Stimulated activated CD8-positive, alpha-beta memory T cell treated with anti-CD3 and anti-CD28 coated beads, Interleukin-7, amount 100 ng/mL, for 48 hours (primary cell): ENCODE measurements at regions not wholly inside any gene's neighbourhood (a gene's known extent, or its start where the extent isn't known, plus 50 kb on each side); places are given as distances from the start of the nearest gene placed in this dataset.

Source experiments
- DNase-seq, 2 donors: peaks; one replicate each; pipeline ENCODE4 v3.0.0-alpha.2; 2020; ENCODE audit warnings: low read depth in 1 of 2; ENCODE audit errors: extremely low read depth in 1 of 2

DNA sequence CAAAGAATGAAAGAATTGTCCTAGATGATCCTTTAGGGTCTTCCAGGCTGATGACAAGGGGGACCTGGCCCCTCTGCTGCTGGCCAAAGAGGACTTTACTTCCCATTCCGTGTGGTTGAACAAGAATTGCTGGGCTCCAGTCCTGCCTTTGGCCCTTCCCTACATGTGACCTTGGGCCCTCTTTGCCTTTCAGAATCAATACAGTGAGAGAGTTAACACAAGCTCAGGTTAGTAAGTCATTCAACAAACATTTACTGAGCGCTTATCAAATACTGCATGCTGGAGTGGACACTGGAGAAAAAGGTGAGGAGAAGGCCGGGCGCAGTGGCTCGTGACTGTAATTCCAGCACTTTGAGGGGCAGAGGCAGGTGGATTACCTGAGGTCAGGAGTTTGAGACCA is 113.1 kb downstream of the C9orf50 start:
- DNase-seq = no peak

DNA sequence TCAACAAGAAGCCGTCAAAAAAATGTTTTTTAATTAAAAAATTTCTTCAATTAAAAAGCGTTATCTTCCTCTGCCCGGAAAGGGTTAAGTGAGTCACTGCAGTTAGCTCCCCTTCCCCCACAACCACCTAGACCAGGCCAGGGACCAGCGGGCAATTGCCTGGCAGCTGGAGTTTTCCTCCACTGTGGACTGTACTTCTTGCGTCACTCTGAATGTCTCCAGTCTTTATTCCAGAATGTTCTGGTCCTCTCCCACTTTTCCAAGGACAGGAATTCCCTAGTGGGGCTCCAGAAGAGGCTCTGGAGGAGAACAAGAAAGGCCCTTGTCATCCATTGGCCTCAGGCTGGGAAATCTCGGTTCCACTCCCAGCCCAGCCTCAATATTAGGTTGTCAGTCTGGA is 114.0 kb downstream of the C9orf50 start:
- no peak for DNase-seq

DNA sequence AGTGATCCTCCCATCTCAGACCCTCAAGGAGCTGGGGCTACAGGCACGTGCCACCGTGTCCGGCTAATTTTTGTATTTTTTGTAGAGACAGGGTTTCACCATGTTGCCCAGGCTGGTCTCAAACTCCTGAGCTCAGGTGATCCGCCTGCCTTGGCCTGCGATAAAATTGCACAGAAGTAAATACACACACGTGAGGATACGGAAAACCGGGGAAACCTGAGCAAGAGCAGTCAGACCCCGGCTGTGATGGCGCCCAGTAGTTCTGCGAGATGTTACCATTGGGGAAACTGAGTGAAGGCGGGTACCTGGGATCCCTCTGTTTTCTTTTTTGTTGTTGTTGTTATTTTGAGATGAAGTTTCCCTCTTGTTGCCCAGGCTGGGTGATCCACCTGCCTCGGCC is 114.9 kb downstream of the C9orf50 start:
- DNase-seq = no peak

DNA sequence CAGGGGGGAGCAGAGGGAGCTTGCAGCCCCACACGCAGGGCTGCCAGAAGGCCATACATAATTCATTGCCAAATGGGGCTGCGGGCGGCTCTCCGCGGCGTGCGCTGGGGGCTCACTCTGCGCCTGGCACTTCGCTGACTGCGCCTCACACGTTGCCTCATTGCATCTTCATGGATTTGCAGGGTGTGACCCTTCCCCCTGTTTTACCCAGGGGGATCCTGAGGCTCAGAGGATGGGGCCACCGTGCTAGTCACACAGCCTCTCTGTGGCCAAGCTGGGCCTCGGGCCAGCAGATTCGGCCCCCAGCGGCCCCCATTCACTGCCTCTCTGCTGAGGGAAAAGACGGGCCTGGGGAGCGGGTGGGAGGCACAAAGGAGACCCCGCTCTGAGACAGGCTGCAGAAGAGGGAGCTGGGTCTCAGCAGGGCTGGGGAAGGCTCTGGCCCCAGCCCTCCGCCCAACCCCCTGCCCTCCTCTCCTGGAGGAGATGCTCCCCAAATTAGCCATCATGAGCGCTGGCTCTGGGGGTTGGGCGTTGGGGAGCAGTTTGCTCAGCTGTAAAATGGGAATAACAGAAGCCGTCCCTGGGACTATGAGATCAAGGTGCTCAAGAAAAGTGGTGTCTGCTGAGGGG is 115.5 kb downstream of the C9orf50 start:
- no peak for DNase-seq

DNA sequence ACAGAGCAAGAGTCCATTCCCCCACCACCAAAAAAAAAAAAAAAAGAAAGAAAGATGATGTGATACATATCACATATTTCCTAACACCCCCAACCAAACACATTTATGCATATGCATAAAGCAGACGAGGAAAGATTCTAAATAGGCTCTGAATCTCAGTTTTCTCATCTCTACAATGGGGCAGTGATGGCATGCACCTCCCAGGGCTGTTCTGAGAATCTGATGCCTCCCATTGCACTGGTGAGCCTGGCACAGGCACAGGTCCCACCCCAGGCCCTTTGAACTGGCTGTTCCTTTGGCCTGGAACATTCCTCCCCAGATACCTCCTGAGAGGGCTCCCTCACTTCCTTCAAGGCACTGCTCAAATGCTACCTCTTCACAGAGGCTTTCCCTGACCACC is 116.5 kb downstream of the C9orf50 start:
- DNase-seq = no peak

DNA sequence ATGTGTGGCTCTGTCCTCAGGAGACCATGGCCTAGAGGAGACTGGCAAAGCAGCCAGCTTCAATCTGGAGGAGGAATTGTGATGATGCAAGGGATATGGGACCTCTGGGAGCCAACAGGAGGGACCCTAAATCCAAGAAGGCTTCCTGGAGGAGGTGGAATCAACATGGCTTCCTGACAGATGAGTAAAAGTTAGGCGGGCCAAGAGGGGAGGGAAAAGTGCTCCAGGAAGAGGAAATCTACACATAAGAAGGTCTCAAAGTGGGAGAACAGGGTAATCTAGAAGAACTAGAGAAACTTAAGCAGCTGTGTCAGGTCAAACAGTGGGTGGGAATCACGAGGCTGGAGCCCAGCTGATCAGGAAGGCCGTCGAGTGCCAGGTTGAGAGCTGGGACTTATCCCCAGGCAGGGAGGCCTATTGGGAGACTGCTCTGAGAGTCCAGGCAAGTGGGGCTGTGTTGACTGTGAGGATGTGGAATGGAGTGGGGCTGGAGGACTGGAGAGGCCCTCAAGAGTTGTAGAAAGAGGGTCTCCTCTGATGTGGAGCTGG is 119.1 kb downstream of the C9orf50 start:
- no peak for DNase-seq

DNA sequence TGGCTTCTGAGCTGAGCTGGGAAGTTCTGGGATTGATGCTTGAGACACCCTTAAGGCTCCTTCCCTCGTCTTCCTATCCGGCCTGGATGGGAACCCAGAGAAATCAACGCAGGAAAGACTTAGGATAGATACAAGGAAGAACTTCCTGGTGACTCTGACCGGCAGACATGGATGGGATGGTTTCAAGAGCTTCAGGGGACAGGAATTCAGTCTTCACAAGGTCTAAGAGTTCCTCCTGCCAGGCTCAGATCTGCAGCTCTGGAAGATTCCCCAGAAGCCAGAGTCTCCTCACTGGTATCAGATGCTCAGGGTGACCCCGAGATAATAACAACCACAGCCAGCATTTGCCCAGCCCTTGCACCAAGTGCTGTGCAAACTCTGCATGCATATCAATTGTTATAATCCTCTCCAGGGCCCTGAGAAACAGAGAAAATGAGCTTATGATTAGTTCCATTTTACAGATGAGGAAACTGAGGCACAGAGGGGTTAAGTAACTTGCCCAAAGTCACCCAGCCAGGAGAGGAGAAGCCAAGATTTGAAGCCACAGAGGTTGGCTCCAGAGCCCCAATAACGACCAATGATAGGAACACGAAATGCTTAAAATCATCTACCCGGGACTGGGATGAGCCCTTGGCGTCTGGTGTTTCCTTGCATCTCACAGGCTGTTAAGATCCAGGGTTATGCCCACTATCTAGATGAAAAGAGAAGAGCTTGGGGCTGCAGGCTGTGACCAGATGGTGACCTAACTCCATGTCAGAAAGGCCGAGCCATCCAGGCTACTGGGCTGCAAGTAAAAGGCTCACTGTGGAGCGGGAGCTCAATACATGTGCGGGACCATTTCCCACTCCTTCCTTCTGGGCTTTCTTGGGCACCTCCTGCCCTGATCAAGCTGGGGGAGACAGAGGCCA is 119.8 kb downstream of the C9orf50 start:
- no peak for DNase-seq

DNA sequence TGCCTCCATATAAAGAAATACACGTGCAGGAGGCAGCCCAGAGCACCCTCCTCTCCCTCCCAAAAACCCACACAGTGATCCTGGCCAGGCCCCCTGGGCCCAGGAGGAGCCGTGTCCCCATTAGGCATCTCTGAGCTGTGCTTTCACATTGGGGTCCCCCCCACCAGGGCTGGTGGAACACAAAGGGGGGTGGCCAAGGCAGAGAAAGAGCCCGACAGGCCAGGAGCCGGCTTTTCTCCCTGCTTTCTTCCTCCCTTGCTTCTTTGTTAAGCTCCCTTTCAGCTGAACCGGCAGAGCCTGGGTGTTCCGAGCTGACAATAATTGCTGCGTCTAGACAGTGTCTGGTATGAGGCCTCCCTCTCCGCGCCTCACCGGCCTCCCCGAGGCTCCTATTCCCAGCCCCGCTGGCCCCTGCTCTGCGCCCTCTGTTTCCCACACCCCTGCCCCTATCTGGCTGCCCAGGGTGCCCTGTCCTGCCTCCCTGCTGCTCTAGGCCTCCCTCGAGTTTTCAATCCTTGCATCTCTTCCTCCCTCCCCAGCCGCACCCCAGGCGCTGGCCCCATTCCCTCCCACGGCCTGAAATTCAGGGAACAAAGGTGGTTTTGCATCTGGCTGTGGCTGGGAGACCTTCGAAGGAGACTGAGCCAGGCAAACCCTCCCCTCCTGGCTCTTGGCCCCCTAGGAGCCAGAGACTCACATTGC is 120.6 kb downstream of the C9orf50 start:
- DNase-seq = no peak

DNA sequence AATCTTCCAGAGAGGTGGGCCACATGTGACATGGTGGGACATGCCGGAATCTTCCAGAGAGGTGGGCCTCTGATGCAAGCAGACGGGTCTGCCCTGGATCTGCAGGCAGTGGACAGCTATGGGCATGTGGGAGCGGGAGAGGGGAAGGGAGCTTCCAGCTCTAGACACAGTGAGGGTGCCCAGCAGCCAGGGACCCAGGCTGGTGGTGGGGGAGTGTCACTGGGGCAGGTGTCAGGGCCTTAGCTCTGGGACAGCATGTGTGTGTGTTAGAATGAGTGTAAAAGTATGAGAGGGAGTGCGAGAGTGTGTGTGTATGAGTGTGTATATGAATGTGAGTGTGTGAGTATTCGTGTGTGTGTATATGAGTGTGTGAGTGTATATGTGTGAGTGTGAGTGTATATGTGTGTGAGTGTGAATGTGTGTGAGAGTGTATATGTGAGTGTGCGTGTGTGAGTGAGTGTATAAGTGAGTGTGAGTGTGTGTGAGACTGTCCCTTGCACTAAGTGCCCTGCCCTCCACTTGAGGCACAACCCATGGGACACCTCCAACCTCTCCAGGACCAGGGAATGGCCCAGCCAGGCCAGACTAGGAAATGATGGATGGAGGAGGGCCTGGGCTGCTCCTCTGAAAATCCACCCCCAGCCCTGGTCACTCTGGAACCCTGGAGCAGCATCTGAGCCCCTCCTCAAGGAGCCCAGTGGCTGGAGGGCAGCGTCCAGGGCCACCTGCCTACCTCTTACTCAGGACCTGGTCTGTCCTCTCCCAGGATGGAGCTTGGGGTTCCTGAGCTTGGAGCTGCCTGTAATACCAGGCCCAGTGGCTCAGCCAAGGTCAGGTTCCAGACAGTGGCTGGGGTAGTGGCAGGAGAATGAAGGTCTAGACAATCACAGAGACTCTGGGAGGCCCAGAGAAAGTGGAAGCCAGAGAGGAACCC is 122.2 kb downstream of the C9orf50 start:
- DNase-seq = no peak

DNA sequence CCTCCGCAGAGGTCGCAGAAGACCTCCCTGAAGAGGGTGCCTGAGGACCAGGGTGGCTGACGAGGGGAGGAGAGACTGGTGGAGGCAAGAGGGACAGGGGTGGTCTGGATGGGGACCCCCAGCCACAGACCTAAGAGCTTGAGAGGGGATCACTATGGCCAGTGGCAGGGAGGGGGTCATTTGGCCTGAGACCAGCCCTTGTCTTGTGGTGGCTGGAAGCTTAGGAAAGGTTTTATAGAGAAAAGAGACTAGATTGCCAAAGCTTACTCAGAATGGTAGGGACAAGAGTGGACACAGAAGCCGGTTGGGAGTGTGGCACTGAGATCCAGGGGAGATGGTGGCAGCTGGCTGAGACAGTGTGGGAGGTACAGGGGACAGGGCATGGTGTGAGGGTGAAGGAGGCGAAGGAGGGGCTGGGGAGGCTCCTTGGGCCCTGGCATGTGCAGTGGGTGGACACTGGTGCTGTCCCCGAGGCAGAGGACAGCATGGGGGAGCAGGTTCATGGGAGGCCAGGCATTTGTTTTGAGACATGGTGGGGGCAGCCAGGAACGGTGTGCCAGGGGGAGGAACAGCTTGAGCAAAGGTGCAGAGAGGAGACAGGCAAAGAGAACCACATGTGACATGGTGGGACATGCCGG is 123.0 kb downstream of the C9orf50 start:
- no peak for DNase-seq

DNA sequence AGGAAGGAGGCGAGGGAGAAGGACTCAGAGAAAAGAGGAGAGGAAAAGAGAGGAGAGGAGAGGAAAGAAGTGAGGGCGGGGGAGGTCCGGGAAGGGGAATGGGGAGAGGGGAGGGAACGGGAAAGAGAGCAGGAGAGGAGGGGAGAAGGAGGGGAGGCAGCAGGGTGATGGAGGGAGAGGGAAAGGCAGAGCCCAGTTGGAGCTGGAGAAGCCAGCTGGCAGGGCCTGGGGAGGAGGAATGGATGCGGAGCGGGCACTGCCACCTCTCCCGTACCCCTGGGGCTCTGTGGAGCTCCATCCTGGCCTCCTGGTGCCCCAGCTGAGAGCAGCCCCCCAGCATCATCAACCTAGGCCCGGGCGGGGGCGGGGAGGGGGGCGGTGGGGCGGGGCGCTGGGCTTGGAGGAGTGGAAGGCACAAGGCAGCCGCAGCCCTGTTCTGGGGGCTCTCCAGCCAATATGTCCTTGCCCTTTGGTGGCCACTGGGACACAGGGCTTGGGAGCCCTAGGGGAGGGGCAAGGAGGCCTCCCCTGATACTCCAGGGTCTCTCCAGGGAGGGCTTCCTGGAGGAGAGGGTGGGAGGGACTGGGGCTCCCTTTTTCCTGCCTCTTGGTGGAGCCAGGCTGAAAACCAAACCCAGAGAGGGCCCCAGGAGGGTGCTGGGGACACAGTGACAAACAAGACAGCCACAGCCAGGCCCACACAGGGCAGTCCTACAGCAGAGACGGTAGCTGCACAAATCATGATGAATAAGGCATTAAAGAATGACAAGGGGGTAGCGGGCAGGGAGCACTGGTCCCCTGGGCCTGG is 123.7 kb downstream of the C9orf50 start:
- no peak for DNase-seq

DNA sequence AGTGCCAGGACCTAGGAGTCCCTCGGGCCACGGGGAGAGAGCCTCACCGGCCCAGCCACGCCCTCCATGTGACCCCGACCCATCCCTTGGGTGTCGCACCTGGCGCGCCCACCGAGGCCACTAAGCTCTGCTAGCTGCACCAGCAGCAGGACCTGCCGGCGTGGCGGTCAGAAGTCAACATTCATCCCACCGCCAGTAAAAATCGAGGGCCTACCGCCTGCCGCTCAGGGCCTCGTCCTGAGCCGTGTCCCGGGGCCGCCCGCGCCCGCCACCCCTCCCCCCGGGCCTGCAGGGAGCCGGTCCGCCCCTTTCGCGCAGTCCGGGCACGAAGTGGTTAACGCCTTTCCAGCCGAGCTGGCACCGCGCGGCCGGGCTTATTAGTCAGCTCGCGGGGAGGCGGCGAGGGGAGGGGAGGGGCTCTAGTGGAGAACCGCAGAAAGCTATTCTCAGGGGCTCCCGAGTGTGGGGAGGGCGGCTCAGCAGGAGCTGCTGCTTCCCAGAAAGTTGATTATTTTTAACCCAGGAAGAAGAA is 124.4 kb downstream of the C9orf50 start:
- DNase-seq = peak; percentile 77 to 81

DNA sequence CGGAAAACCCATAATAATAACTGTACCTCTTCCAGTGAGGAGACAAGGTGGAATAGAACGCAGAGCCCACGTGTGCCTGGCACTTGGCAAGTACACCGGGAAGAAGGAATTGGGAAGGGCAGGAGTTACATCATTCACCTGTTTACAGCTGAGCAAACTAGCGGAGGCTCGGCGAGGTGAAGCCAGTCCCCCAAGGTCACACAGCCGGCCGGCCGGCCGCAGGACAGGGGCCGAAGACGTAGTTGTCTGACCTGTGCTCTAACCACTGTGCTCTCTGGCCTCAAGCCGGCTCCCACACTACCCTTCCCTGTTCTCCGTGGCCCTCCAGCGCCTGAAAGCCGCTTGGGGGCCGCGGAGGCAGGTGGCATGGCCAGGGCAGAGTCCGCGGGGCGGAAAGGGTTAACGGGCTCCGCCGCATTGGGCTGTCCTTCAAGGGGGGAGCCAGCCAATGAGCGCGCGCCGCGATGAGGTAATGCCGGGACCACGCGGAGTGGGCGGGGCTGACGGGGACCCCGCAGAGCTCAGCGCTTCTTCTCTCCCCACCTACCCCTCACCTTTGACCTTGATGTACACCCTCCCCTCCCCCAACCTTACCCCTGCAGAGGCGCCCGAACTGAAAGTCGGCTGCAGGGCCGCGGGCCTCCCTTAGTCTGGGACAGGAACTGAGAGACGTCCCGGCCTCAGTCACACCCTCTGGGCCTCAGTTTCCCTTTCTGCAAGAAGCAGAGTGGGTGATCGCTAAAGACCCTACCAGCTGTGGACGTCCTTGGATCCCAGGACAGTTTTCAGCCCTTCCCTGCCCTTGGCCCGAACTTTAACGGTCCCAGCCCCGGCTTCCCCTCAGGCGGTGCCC is 125.1 kb downstream of the C9orf50 start:
- DNase-seq = peak; percentile 72 to 85

DNA sequence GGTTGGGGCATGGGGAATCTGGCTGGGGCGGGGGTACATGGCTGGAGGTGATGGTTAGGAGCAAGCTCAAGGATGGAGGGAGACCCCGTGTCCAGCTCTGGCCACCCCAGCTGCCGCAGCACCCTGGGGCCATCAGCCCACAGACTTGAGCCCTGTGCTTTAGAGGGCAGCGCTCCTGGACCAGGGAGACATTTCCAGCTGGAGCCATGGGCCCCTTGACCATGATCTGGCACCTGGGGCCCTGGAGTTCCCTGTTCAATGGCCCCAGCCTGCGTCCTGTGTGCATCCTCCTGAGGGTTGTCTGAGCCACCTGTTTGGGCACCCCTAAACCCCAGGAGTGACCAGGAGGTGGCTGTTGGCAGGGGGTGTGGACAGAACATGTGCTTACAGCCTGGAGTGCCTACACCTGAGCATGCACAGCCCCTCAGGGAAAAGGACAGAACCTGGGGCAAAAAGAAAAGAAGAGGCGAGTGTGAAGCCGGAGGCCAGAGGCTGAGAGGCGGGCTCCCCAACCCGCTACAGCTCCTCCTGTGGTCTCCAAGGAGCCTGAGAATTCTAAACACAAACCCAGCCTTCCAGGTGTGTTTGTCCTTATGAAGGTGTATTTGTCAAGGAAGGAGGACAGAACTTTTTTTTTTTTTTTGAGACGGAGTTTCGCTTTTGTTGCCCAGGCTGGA is 126.7 kb downstream of the C9orf50 start:
- DNase-seq = no peak

DNA sequence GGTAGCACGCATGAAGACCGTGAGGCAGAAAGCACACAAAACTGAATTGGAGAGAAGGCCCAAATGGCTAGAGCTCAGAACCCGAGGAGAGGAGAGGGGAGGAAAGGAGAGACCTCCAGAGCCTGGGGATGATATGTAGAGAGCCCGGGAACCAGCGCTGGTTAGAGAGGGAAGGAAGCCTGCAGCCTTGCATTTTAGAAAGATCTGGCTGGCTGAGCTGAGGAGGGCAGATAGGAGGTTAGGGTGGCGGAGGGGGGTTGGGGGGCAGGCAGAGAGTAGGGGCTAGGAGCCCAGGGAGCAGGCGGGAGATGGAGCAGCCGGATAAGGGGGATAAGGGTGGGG is 127.2 kb downstream of the C9orf50 start:
- no peak for DNase-seq

DNA sequence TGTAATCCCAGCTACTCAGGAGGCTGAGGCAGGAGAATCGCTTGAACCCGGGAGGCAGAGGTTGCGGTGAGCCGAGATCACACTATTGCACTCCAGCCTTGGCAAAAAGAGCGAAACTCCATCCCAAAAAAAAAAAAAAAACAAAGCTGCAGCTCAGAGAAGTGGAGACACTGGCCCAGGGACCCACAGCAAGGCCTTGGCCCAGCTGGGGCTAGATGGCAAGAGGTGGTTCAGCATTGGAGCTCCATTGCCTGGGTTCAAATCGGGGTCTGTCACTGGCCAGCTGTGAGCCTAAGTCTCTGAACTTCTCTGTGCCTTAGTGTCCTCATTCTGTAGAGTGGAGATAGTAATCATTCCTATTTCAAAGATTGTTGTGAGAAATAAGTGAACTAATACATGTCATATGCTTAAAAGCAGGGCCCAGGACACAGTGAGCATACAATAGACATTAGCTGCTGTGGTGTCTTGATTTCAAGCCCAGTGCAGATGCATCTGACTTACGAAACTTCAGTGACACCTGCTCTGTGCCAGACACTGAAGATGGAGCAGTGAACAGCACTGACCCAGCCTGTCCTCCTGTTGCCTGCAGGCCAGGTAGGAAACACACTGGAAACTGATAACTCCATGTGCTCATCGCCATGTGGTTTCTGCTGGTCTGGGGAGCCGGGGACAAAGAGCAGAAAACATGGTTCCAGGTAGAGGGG is 127.7 kb downstream of the C9orf50 start:
- no peak for DNase-seq

DNA sequence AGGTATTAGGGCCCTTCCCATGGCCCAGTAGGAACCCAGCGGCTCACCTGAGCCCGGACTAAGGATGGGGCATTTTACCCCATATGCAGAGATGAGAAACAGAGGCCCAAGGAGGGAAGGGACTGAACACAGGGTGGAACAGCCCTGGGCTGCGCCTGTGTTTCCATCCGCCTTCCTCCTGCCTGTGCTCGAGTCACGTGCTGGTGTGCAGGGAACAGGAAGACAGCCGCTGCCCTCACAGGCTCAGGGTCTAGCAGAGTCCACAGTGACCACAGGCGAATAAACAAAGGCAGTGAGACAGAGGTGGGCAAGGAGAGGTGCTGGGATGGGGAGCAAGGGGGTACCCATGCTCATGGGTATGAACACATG is 129.4 kb downstream of the C9orf50 start:
- no peak for DNase-seq
